Lower leg skin (tissue), 4 donors: ENCODE measurements at regions not wholly inside any gene's neighbourhood (a gene's known extent, or its start where the extent isn't known, plus 50 kb on each side); places are given as distances from the start of the nearest gene placed in this dataset.
A peak's percentile ranks its signal among the peaks of the same experiment; 100 is the strongest.
"Not testable (repeated sequence)": the region's sequence is repeated elsewhere in the genome, so short reads cannot be mapped to it uniquely, and the experiment has no call there.

Source experiments
- DNase-seq, 2 donors: peaks; one replicate each; pipeline ENCODE4 v3.0.0-alpha.2; 2019; ENCODE audit warnings: low spot score in 2 of 2
- H3K4me3 ChIP-seq: fragments of 200-600 bp; sonication (generic); 2 replicates; pipeline ENCODE4 v1.5.1; 2017; ENCODE audit warnings: mild to moderate bottlenecking, low read depth; ENCODE audit not compliant: poor library complexity, severe bottlenecking
- CTCF ChIP-seq, 3 donors: fragments of 450-650 bp; IDR thresholded peaks; one replicate each; pipeline ENCODE4 v1.5.1; 2016; ENCODE audit warnings: antibody characterized with exemption in 3 of 3, mild to moderate bottlenecking in 3 of 3, moderate library complexity in 2 of 3
- POLR2A ChIP-seq, 2 donors: fragments of 450-650 bp; IDR thresholded peaks; one replicate each; pipeline ENCODE4 v1.6.1; 2016 to 2017; ENCODE audit warnings: antibody characterized with exemption in 2 of 2, mild to moderate bottlenecking in 1 of 2, moderate library complexity in 1 of 2
- WGBS, 2 donors: methylation state at CpG; one replicate each; pipeline ENCODE4 v1.1.5; 2018; 5-methylcytosine and 5-hydroxymethylcytosine counted together
- intact Hi-C: fragments of 100-400 bp; cut with DNase I; formaldehyde crosslinking; loops from one replicate; pipeline ENCODE4 v1.15.0; 2023; ENCODE audit warnings: low total_unique reads

DNA sequence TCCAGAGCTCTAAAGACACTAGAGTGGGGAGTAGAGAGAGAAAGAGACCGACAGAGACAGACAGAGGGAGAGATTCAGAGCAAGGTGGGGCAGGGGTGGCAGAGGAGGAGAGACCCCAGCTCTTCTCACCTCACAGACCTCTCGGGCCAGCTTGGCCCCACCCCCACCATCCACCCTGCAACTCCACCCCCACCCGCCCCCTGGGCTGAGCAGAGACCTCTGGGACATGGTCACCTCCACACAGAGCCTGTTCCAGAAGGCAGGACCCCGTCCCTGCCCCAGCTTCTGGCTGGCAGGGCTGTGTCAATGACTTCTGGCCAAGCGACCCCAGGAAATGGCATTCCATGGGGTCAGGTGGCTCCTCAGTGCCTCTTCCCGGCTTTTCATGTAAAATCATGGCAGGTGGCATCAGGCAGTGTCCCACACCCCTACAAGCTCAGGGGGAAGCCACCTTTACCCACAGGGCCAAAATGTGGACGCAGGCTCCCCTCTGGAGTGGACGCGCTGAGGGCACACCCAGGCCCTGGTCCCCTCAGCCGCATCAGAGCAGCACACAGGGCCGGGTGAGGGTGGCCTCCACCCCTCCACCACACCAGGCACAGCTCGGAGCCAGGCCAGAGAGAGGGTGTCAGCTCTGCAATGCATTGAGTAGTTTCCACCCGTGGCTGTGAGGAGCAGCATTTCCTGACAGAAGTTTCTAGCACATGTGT lies 131.2 kb upstream of the LPCAT1 start:
- peak; percentile 6 to 43 for DNase-seq
- 65 to 72% methylated on average over 6 to 12 of the region's 13 CpGs for WGBS, 2 donors
- no peak for TF ChIP-seq CTCF (IDR thresholded peaks at IDR 0.05)
- TF ChIP-seq POLR2A (IDR thresholded peaks at IDR 0.05), result no peak
- intact Hi-C loops, result no loop called here
- no peak overlapping the region for H3K4me3 ChIP-seq

DNA sequence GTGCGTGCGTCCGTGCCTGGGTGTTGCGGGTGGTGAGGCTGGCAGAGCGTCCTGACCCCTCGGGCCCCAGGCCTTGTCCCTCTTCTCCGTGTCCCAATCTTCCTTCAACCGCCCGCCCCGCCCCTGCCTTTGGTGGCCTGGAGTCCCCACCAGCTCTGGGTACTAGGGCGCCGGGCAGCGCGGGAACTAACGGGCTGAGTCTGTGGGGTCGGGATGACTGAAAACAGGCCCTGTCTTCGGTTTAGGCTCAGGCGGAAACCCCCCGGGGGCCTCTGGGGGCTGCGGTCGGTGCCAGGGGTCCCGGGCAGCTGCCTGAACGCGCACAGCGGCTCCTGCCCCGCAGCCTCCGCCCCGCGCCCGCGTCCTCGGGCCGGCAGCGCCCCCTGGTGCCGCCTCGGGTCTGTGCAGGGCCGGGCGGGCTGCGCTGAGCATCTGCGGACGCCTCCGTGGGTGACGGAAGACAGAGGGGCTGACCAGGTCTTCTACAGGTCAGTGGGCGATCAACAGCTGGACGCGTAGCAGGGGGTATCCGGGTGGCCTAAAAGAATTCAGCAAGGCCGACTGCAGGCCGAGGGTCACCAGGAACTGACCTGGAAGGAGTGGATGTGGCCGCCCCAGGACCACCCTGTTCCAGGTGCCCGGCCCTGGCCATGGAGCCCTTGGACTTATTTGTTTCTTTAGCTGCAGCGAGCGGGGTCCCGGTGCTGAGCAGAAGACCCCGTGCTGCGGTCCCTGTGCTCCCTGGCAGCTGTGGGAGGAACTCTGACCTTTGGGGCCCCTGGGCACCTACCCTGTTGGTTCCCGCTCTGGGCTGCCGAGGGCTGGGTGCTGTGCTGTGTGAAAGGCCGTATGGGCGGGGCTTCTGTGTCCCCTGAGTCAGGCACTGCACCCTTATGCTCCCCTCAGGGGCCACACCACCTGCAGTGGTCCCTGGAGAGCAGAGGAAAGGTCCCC lies 130.2 kb upstream of the LPCAT1 start:
- intact Hi-C loops, H3K4me3 ChIP-seq: not testable (repeated sequence)

GRCh38 chr5:1652873-1653697 lies 129.3 kb upstream of the LPCAT1 start:
- no peak overlapping the region for H3K4me3 ChIP-seq
- intact Hi-C loops, result no loop called here
- TF ChIP-seq CTCF (IDR thresholded peaks at IDR 0.05), result no peak
- TF ChIP-seq POLR2A (IDR thresholded peaks at IDR 0.05), result no peak
- 8 to 17% methylated on average over 17 to 24 of the region's 35 CpGs for WGBS, 2 donors
- peak in 1 of 2 donors; percentile 84 for DNase-seq

More for the DNA sequence above, 130.2 kb upstream of the LPCAT1 start:
- DNase-seq, result peak in 1 of 2 donors; percentile 83
- WGBS, 2 donors, result 9 to 15% methylated on average over 15 to 21 of the region's 60 CpGs

DNA sequence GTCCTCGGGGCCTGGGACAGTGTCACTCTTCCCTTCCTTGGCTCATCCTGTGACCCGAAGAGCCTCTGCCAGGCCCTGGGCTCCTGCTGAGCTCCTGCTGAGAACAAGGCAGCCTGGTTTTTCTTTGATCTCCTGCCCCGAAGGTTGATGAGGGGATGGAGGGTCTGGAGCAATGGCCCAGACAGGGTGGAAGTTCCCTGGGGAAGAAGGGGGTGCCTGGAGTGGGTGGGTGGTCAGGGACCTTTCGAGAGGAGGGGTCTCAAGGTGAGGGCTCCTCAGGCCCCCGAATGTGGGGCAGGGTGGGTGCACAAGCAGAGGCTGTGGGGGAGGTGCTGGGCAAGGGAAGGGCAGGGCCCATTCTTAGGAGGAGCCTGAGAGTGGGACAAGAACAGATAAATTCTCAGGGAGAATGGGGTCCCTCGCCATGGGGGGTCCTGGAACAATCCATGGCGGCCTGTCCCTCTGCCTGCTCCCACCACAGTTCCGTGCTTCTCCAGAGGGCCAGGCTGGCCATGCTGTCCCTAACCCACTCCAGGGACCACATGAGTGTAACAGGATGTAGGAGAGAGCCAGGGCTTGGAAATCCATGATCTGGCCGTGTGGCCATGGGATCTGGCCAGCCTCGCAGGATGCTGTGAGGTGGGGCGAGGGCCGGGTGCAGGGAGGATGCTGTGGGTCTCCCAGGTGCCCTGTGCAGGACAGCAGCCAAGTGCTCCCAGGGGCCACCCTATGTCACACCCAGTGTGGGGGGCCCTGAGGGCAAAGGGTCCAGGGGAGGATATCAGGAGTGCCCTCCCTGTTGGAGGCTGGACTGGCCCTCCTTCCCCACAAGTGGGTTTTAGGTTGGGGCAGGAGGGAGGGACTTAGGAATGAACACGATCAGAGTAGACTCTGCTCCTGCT lies 128.5 kb upstream of the LPCAT1 start:
- WGBS, 2 donors, result 56 to 66% methylated on average over 12 of the region's 13 CpGs
- intact Hi-C loops, result no loop called here
- no peak for TF ChIP-seq CTCF (IDR thresholded peaks at IDR 0.05)
- no peak for TF ChIP-seq POLR2A (IDR thresholded peaks at IDR 0.05)
- peak in 1 of 2 donors; percentile 79 for DNase-seq
- H3K4me3 ChIP-seq, result no peak overlapping the region

DNA sequence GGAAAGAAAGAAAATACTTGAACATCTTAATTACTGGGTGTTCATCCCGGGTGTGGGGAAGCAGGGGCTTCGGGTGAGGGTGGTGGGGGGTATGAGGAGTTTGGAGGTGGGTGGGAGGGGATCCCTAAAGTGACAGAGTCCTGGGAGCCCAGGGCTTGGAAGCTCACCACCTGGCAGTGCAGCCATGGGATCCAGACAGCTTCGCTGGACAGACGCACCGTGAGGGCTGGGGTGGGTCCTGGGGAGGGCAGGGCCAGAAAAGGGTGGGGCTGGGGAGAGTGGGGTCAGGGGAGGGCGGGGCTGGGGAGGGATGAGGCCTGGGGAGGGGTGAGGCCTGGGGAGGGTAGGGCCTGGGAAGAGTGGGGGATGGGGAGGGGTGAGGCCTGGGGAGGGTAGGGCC lies 127.5 kb upstream of the LPCAT1 start:
- intact Hi-C loops, result no loop called here
- no peak overlapping the region for H3K4me3 ChIP-seq
- TF ChIP-seq CTCF (IDR thresholded peaks at IDR 0.05) (no peak), POLR2A (IDR thresholded peaks at IDR 0.05) (no peak)
- WGBS, 2 donors, result 55 to 70% methylated on average over 3 to 5 of the region's 6 CpGs
- peak in 1 of 2 donors; percentile 42 for DNase-seq
